ENCODE measurements at regions not wholly inside any gene's neighbourhood (a gene's known extent, or its start where the extent isn't known, plus 50 kb on each side); places are given as distances from the start of the nearest gene placed in this dataset.

DNA sequence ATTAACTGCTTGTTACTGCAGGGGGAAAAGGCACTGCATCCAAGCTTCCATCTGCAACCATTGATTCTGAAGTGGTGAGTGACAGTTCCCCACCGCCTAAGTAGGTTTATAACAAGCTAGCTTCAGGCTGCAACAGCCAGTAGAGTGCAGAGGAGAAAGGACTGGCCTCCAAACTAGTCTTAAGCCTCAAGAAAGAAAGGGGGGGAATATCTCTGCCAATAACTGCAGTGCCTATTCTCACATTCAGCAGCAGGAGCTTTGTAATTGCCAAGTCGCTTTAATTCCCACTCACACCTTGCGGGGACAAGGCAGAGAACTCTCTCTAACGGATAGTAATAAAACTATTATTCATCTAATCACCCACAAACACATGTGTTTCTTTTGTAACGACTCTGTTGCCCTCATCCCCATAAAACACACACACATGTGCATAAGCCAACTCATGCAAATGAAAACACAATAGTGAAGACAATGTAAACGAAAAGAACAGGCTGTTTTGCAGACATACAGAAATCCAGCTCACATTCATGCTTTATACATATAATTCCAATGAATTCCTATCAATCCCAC, 1963.3 kb upstream of the PIK3C3 start:
- BruUV-seq (replicated peaks) = no TSS peak
- no peak overlapping the region for H3K27ac ChIP-seq (ENCODE audit: low read length)
- no peak for DNase-seq
- H3K4me2 ChIP-seq (ENCODE audit: low read length) = no peak overlapping the region
- no peak overlapping the region for H2AFZ ChIP-seq (ENCODE audit: low read length)
- H3K79me2 ChIP-seq (ENCODE audit: low read length) = no peaks in the 10 kb centered on the region
- H3K4me1 ChIP-seq (ENCODE audit: insufficient read depth, low read length) = no peaks in the 10 kb centered on the region; the same call in 1 of the 2 replicates
- no peak overlapping the region for H3K9ac ChIP-seq (ENCODE audit: low read length)
- intact Hi-C loops (cut with micrococcal nuclease) = loop anchor here (10.0 kb wide), 1 partner anchor 87 kb away; no protein-coding TSS in a partner anchor
- no peaks in the 10 kb centered on the region for H3K36me3 ChIP-seq (ENCODE audit: low read depth, low read length)
- H3K4me3 ChIP-seq (ENCODE audit: low read length) = no peak overlapping the region
- no peaks in the 10 kb centered on the region for H3K9me3 ChIP-seq (ENCODE audit: low read length)
- no peaks in the 10 kb centered on the region for H3K9me2 ChIP-seq (replicated peaks; ENCODE audit: low read length)
- CTCF ChIA-PET = no interaction called here
- POLR2A ChIA-PET (ENCODE audit: unreplicated experiment) = no interaction called here
- H3K27me3 ChIP-seq (ENCODE audit: low read length) = no peaks in the 10 kb centered on the region
- TF ChIP-seq, protein P1, sequence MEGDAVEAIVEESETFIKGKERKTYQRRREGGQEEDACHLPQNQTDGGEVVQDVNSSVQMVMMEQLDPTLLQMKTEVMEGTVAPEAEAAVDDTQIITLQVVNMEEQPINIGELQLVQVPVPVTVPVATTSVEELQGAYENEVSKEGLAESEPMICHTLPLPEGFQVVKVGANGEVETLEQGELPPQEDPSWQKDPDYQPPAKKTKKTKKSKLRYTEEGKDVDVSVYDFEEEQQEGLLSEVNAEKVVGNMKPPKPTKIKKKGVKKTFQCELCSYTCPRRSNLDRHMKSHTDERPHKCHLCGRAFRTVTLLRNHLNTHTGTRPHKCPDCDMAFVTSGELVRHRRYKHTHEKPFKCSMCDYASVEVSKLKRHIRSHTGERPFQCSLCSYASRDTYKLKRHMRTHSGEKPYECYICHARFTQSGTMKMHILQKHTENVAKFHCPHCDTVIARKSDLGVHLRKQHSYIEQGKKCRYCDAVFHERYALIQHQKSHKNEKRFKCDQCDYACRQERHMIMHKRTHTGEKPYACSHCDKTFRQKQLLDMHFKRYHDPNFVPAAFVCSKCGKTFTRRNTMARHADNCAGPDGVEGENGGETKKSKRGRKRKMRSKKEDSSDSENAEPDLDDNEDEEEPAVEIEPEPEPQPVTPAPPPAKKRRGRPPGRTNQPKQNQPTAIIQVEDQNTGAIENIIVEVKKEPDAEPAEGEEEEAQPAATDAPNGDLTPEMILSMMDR (conservative IDR thresholded peaks at IDR 0.05; ENCODE audit: low read depth, low read length) = no peak
- TF ChIP-seq EZH2phosphoT487 (IDR thresholded peaks at IDR 0.05; ENCODE audit: borderline replicate concordance, low read length) (no peak), EZH2 (IDR thresholded peaks at IDR 0.05; ENCODE audit: low read length, unreplicated experiment) (no peak)
- no peak for ATAC-seq
- H4K20me1 ChIP-seq (ENCODE audit: low read length) = no peaks in the 10 kb centered on the region
- no peaks in the 10 kb centered on the region for H3F3A ChIP-seq (ENCODE audit: low read length, unreplicated experiment)

- Histone ChIP-seq H3K27me3 (ENCODE audit: low read length) (no peaks in the 10 kb centered on the region), H3K4me3 (ENCODE audit: low read length) (no peak overlapping the region), H3K4me1 (ENCODE audit: insufficient read depth, low read length) (no peaks in the 10 kb centered on the region; the same call in 1 of the 2 replicates), H3K9me2 (replicated peaks; ENCODE audit: low read length) (no peaks in the 10 kb centered on the region), H3K4me2 (ENCODE audit: low read length) (no peak overlapping the region), H3K9me3 (ENCODE audit: low read length) (no peaks in the 10 kb centered on the region), H3K36me3 (ENCODE audit: low read depth, low read length) (no peaks in the 10 kb centered on the region), H4K20me1 (ENCODE audit: low read length) (no peaks in the 10 kb centered on the region), H3K27ac (ENCODE audit: low read length) (no peak overlapping the region), H3F3A (ENCODE audit: low read length, unreplicated experiment) (no peaks in the 10 kb centered on the region), H3K79me2 (ENCODE audit: low read length) (no peaks in the 10 kb centered on the region), H2AFZ (ENCODE audit: low read length) (no peak overlapping the region), H3K9ac (ENCODE audit: low read length) (no peak overlapping the region)
- ATAC-seq = no peak
- no peak for TF ChIP-seq EZH2 (IDR thresholded peaks at IDR 0.05; ENCODE audit: low read length, unreplicated experiment)
- TF ChIP-seq, protein P1 (conservative IDR thresholded peaks at IDR 0.05; ENCODE audit: low read depth, low read length) = no peak
- no peak for TF ChIP-seq EZH2phosphoT487 (IDR thresholded peaks at IDR 0.05; ENCODE audit: borderline replicate concordance, low read length)
- BruUV-seq (replicated peaks) = no TSS peak
- intact Hi-C loops (cut with micrococcal nuclease) = loop anchor here (10.0 kb wide), 1 partner anchor 86 kb away; no protein-coding TSS in a partner anchor
- POLR2A ChIA-PET (ENCODE audit: unreplicated experiment) = no interaction called here
- no peak for DNase-seq
- CTCF ChIA-PET = no interaction called here
These were observed 1964.5 kb upstream of the PIK3C3 start for GRCh38 chr18:39990540-39990939.

DNA sequence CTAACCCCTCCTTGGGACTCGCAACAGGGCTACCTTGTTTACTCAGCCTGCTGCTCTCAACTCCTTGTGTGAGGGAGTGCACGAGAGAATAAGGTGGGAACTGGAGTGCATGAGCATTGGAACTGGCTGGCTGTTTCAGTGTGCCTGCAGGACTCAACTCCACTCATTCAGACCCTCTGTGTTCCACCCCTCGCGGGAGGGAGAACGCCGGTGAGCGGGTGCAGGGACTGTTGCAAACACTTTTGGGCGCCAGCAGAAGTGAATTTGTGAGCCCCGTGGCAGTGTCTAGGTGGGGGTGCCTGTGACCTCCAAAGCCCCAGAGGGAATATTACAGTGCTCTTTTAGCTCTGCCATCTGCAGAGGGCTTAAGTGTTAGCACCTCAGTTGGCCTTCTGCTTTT, 1978.3 kb upstream of the PIK3C3 start:
- Histone ChIP-seq H4K20me1 (ENCODE audit: low read length) (no peaks in the 10 kb centered on the region), H2AFZ (ENCODE audit: low read length) (no peak overlapping the region), H3K36me3 (ENCODE audit: low read depth, low read length) (no peaks in the 10 kb centered on the region), H3K27me3 (ENCODE audit: low read length) (no peaks in the 10 kb centered on the region), H3F3A (ENCODE audit: low read length, unreplicated experiment) (no peaks in the 10 kb centered on the region), H3K4me3 (ENCODE audit: low read length) (no peak overlapping the region), H3K9me2 (replicated peaks; ENCODE audit: low read length) (no peaks in the 10 kb centered on the region), H3K27ac (ENCODE audit: low read length) (no peak overlapping the region), H3K9ac (ENCODE audit: low read length) (no peak overlapping the region), H3K4me1 (ENCODE audit: insufficient read depth, low read length) (no peaks in the 10 kb centered on the region), H3K9me3 (ENCODE audit: low read length) (no peaks in the 10 kb centered on the region), H3K79me2 (ENCODE audit: low read length) (no peaks in the 10 kb centered on the region), H3K4me2 (ENCODE audit: low read length) (no peak overlapping the region)
- intact Hi-C loops (cut with micrococcal nuclease) = no loop called here
- no TSS peak for BruUV-seq (replicated peaks)
- ATAC-seq (no peak), DNase-seq (no peak)
- TF ChIP-seq, protein P1 (conservative IDR thresholded peaks at IDR 0.05; ENCODE audit: low read depth, low read length) = no peak
- TF ChIP-seq EZH2 (IDR thresholded peaks at IDR 0.05; ENCODE audit: low read length, unreplicated experiment) (no peak), EZH2phosphoT487 (IDR thresholded peaks at IDR 0.05; ENCODE audit: borderline replicate concordance, low read length) (no peak)
- CTCF ChIA-PET = no interaction called here
- POLR2A ChIA-PET (ENCODE audit: unreplicated experiment) = no interaction called here
